Duodenal mucosa (tissue), 2 donors: ENCODE measurements at regions not wholly inside any gene's neighbourhood (a gene's known extent, or its start where the extent isn't known, plus 50 kb on each side); places are given as distances from the start of the nearest gene placed in this dataset.

Experiments used
- H3K27ac ChIP-seq: one replicate; pipeline ENCODE4 v1.7.0; 2013; ENCODE audit warnings: low read depth, low read length
- H3K27me3 ChIP-seq, 2 donors: one replicate each; pipeline ENCODE4 v1.7.0; 2013; ENCODE audit warnings: low read length in 2 of 2, control low read depth in 1 of 2; ENCODE audit not compliant: insufficient read depth in 2 of 2, control insufficient read depth in 1 of 2
- H3K36me3 ChIP-seq, 2 donors: one replicate each; pipeline ENCODE4 v1.7.0; 2013; ENCODE audit warnings: low read length in 2 of 2, control low read depth in 1 of 2; ENCODE audit not compliant: insufficient read depth in 2 of 2, control insufficient read depth in 1 of 2
- H3K4me1 ChIP-seq, 2 donors: one replicate each; pipeline ENCODE4 v1.7.0; 2013; ENCODE audit warnings: low read length in 2 of 2, control low read depth in 1 of 2; ENCODE audit not compliant: insufficient read depth in 2 of 2, control insufficient read depth in 1 of 2
- H3K4me3 ChIP-seq, 2 donors: one replicate each; pipeline ENCODE4 v1.7.0; 2013; ENCODE audit warnings: low read length in 2 of 2, low read depth in 1 of 2
- H3K9ac ChIP-seq, 2 donors: one replicate each; pipeline ENCODE4 v1.7.0; 2013; ENCODE audit warnings: low read length in 2 of 2, low read depth in 1 of 2
- H3K9me3 ChIP-seq, 2 donors: one replicate each; pipeline ENCODE4 v1.7.0; 2013; ENCODE audit warnings: low read length in 2 of 2, control low read depth in 1 of 2; ENCODE audit not compliant: control insufficient read depth in 1 of 2

DNA sequence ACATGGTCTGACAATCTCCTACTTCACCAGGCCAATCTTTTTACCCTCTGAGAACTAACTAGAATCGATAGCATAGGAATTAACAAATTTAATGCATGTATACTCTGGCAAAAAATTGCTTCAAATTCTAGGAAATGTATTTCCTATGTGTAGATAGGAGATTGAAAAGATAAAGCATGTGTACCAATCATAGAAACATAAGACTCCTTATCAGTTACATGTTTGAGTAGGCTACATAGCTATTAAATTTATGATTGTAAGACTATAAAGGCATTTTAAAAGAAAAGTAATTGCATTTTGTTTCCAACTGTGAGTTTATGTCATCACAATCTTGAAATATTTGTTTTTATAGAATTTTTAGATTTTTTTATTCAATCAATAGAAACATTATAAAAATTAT lies 196.6 kb upstream of the HEY2 start:
- Histone ChIP-seq H3K4me1 (no peaks in the 10 kb centered on the region), H3K27ac (no peak overlapping the region), H3K36me3 (no peaks in the 10 kb centered on the region), H3K27me3 (no peaks in the 10 kb centered on the region), H3K4me3 (no peak overlapping the region), H3K9ac (no peak overlapping the region), H3K9me3 (no peaks in the 10 kb centered on the region)

DNA sequence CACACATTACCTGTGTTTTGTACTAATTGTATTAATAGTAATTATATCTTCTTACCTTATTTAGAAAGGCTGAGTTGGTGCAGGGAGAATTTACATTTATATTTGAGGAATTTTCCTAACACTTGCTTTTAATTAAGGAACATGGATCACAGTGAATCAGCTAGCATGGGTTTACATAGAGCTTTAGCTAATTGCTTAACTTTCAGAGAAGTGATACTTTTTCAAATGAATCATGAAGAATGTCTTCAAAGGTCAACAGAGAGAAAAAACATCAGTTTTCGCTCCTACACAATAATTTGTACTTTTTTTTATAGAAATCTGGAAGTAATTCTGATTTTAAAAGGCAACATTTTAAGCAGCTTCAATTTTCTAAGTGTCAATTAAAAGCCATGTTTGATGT lies 195.0 kb upstream of the HEY2 start:
- H3K36me3 ChIP-seq, result no peaks in the 10 kb centered on the region
- H3K4me3 ChIP-seq, result no peak overlapping the region
- no peak overlapping the region for H3K27ac ChIP-seq
- no peaks in the 10 kb centered on the region for H3K4me1 ChIP-seq
- H3K9me3 ChIP-seq, result no peaks in the 10 kb centered on the region
- no peak overlapping the region for H3K9ac ChIP-seq
- H3K27me3 ChIP-seq, result no peaks in the 10 kb centered on the region

DNA sequence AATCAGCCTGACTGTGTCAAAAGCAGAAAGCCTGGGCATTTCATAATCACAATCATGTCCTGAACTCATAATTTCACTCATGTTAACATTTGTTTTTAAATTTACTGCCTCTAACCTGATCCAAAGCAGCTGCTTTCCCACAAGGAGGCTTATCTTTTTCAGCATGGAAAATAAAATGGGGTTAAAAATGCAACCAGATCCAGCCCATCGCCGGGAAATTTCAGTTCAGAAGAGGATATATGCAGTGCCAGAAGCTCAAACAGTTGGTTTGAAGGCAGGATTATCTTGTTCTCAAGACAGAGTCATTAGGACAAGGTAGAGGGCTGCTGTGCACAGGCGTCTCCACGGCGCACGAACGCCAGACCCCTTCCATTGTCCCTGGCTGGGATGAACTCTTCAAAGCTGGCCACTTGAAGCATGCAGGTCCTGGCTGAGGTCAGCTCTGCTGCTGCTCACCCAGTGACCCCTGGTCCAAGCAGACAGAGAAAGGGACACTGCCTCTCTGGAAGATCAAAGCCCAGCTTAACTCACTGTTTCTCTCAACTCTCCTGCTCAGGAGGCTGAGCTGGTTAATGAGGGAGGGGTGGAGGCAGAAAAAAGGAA lies 191.1 kb upstream of the HEY2 start:
- no peaks in the 10 kb centered on the region for H3K4me1 ChIP-seq
- no peak overlapping the region for H3K4me3 ChIP-seq
- H3K36me3 ChIP-seq, result no peaks in the 10 kb centered on the region
- no peaks in the 10 kb centered on the region for H3K9me3 ChIP-seq
- H3K27me3 ChIP-seq, result no peaks in the 10 kb centered on the region
- no peak overlapping the region for H3K9ac ChIP-seq
- no peak overlapping the region for H3K27ac ChIP-seq

DNA sequence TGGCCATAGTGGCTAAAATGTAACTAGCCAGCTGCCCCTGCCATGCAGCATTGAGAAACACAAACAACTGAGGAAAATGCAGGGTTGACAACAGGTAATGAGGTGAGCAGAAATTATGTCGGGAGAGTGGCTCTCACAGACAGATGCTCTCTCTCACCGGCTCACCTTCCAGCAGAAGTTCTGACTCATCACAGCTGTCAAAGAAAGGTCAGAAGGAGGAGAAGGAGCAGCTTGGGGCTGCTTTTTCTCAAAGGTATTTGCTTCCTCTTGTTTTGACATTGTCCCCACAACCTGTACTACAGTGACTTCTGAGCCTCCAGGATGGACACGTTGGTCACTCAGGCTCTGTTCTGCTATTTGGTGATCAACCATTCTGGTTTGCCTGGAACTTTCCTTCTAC lies 190.5 kb upstream of the HEY2 start:
- H3K36me3 ChIP-seq, result no peaks in the 10 kb centered on the region
- H3K9ac ChIP-seq, result no peak overlapping the region
- no peaks in the 10 kb centered on the region for H3K9me3 ChIP-seq
- no peaks in the 10 kb centered on the region for H3K4me1 ChIP-seq
- H3K27ac ChIP-seq, result no peak overlapping the region
- H3K4me3 ChIP-seq, result no peak overlapping the region
- no peaks in the 10 kb centered on the region for H3K27me3 ChIP-seq

DNA sequence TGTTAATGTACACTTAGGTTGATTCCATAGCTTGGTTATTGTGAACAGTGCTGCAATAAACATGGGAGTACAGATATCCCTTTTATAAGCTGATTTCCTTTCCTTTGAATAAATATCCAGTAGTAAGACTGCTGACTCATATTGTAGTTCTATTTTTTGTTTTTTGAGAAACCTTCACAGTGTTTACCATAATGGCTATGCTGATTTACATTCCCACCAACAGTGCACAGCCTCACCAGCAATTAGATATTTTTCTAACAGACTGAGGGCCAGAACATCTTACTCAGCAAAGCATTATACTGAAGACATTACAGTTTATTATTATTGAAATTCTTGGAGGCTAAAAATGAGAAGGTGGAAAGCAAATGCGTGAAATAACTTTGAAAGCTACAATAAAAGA lies 187.3 kb upstream of the HEY2 start:
- Histone ChIP-seq H3K36me3 (no peaks in the 10 kb centered on the region), H3K27me3 (no peaks in the 10 kb centered on the region), H3K9ac (no peak overlapping the region), H3K4me1 (no peaks in the 10 kb centered on the region), H3K4me3 (no peak overlapping the region), H3K27ac (no peak overlapping the region), H3K9me3 (no peaks in the 10 kb centered on the region)

DNA sequence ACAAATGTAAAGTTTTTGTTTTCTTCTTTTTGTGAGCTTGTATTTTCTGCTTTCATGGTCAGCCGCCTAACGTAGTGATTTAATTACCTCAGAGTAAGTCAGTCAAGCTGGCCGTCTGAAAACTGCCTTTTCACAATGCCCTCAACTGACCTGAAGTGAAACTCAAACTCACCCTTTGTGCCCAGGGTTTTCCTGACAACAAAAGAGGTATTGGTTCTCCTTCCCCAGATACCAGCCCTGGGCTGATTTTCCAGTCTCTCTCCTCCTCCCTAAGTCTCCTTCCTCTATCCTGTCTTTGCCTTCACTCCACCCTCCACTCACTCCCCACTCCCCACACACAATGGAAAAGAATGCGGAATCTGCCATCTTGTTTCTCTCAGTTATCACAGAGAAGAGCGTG lies 184.5 kb upstream of the HEY2 start:
- Histone ChIP-seq H3K9ac (no peak overlapping the region), H3K4me1 (no peaks in the 10 kb centered on the region)

DNA sequence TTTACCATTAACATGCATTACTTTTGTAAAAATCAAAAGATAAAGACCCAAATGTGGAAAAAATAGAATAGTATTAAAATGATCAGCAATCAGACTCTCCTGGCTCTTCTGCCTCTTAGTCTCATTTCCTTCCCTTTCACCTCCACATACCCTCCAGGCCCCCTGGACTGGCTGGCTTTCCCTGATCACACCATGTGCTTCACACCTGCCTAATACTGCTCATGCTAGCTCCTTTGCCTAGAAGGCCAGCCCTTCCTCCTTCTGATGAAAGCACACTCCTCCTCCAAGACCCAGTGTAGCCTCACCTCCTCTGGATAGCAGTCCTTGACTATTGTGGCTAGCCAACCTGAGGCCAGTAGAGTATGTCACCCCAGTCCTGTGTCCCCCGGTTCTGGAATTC lies 182.0 kb upstream of the HEY2 start:
- Histone ChIP-seq H3K4me1 (no peaks in the 10 kb centered on the region), H3K4me3 (no peak overlapping the region), H3K27me3 (no peaks in the 10 kb centered on the region), H3K9me3 (no peaks in the 10 kb centered on the region), H3K27ac (no peak overlapping the region), H3K36me3 (no peaks in the 10 kb centered on the region), H3K9ac (no peak overlapping the region)

More for the DNA sequence above, 184.5 kb upstream of the HEY2 start:
- no peaks in the 10 kb centered on the region for H3K9me3 ChIP-seq
- no peaks in the 10 kb centered on the region for H3K27me3 ChIP-seq
- H3K36me3 ChIP-seq, result no peaks in the 10 kb centered on the region
- H3K4me3 ChIP-seq, result no peak overlapping the region
- no peak overlapping the region for H3K27ac ChIP-seq

DNA sequence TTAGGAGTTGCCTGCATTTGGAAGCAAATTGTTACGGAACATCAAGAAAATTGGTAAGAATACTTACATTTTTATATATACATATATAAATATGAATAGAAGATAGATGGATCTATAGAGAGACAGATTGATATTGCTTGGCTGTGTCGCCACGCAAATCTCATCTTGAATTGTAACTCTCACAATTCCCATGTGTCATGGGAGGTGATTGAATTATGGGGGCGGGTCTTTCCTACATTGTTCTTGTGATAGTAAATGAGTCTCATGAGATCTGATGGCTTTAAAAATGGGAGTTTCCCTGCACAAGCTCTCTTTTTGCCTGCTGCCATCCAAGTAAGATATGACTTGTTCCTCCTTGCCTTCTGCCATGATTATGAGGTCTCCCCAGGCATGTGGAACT lies 180.8 kb upstream of the HEY2 start:
- no peaks in the 10 kb centered on the region for H3K36me3 ChIP-seq
- H3K9me3 ChIP-seq, result no peaks in the 10 kb centered on the region
- no peaks in the 10 kb centered on the region for H3K4me1 ChIP-seq
- H3K9ac ChIP-seq, result no peak overlapping the region
- H3K4me3 ChIP-seq, result no peak overlapping the region
- no peaks in the 10 kb centered on the region for H3K27me3 ChIP-seq
- no peak overlapping the region for H3K27ac ChIP-seq

DNA sequence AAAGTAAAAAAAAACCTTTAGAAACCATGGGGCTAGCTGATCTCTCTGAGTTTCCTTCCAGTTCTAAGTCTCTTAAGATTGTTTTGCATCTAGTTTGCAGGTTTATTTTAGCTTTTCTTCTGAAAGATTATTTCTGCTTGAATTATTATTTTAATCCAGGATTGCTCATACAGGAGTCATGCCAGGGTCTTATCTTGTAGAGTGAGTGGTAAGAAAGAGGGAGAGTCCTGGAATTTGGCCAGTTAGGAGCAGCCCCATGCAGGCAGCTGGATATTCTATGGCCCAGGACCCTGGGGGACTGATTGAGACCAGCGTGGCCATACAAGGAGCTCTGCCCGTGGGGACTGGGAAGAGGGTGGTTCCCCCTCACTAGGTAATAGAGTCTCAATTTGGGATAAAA lies 178.9 kb upstream of the HEY2 start:
- Histone ChIP-seq H3K9ac (no peak overlapping the region), H3K36me3 (no peaks in the 10 kb centered on the region), H3K9me3 (no peaks in the 10 kb centered on the region), H3K4me1 (no peaks in the 10 kb centered on the region), H3K27me3 (no peaks in the 10 kb centered on the region), H3K4me3 (no peak overlapping the region), H3K27ac (no peak overlapping the region)

DNA sequence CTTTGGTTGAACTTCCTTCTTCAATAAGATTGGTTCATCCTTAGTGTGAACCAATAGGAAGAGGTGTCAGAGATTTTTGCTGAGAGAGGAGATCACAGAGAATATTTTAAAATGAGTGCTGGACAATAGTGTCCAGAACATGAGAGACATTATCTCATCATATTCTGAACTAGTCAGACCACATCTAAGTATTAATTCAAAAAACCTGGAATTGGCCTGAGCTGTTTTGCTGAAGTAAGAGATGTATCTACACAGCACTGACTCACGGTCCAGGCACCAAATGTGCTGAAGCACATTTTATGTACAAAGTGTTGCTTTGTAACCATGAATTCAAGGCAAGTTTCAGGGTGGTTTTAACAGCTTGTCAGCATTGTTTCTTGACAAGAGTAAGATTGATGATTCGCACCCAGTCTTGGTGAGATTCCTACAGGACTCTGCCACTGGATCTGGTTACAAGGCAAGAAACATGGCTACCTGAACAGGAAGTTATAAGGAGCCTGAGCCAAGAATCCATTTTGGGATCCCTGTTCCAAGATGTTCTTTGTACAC lies 178.2 kb upstream of the HEY2 start:
- Histone ChIP-seq H3K9me3 (no peaks in the 10 kb centered on the region), H3K36me3 (no peaks in the 10 kb centered on the region), H3K9ac (no peak overlapping the region), H3K27ac (no peak overlapping the region), H3K4me1 (no peaks in the 10 kb centered on the region), H3K4me3 (no peak overlapping the region), H3K27me3 (no peaks in the 10 kb centered on the region)

DNA sequence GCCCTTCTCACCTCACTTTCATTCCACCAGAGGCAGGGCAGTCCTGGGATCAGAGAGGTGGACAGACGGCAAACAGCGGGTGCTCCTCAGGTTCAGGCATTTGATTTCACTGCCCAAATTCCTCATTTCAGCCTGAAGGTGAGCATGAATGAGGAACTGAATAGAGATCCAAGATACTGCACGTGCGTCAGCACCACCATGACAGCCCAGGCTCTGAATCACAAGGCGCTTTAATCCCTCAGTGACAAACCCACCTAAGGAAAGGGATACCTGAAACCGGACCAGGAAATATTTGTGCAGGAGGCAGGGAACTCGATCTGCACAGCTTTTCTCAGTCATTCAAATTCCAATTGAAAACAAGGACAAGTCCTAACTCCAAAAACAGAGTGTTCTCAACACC lies 174.8 kb upstream of the HEY2 start:
- no peaks in the 10 kb centered on the region for H3K9me3 ChIP-seq
- H3K9ac ChIP-seq, result no peak overlapping the region

More for the DNA sequence above, 174.8 kb upstream of the HEY2 start:
- Histone ChIP-seq H3K27me3 (no peaks in the 10 kb centered on the region), H3K36me3 (no peaks in the 10 kb centered on the region), H3K4me1 (no peaks in the 10 kb centered on the region), H3K4me3 (no peak overlapping the region), H3K27ac (no peak overlapping the region)
